ENCODE measurements at regions not wholly inside any gene's neighbourhood (a gene's known extent, or its start where the extent isn't known, plus 50 kb on each side); places are given as distances from the start of the nearest gene placed in this dataset.
"Not testable (repeated sequence)": the region's sequence is repeated elsewhere in the genome, so short reads cannot be mapped to it uniquely, and the experiment has no call there.

DNA sequence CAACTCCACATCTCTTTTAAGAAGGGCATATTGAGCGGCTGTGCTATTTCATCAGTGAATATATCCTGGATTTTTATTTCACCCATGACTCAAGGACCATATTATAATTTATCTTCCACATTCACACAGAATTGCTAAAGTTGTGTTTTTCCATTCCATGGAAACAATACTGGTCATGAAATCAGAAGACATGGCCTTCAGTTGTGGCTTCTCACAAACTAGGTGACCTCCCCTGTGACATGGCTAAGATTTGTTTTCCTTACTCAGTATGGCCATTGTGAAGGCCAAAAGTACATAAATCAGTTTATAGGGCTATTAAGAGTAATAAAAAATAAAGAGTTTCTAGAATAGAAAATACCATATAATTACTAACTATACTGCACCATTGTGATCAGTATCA lies 415.6 kb downstream of the OXSM start:
- no peaks in the 10 kb centered on the region for H3K9me3 ChIP-seq (ENCODE audit: control insufficient read depth in 2 of 3, low read length in 3 of 3)
- H3K27ac ChIP-seq (ENCODE audit: low read depth, low read length), result no peak overlapping the region
- Mint-ChIP-seq H3K9me3 (peaks cover 0 to 5% (median 0%) of the 10 kb centered on the region in 11 donors), H3K36me3 (no peaks in the 10 kb centered on the region), H3K27ac (no peak overlapping the region), H3K4me3 (no peak overlapping the region), H3K4me1 (no peaks in the 10 kb centered on the region), H3K27me3 (no peaks in the 10 kb centered on the region)
- no peaks in the 10 kb centered on the region for H3K27me3 ChIP-seq (ENCODE audit: control insufficient read depth in 2 of 2, insufficient read depth in 2 of 2, low read length in 2 of 2)
- ChIA-PET POLR2A (no interaction called here), CTCF (no interaction called here)
- H3K36me3 ChIP-seq (ENCODE audit: control insufficient read depth in 2 of 3, insufficient read depth in 3 of 3, low read length in 3 of 3), result no peaks in the 10 kb centered on the region
- H3K4me1 ChIP-seq (ENCODE audit: control insufficient read depth in 2 of 2, insufficient read depth in 2 of 2, low read length in 2 of 2), result no peaks in the 10 kb centered on the region
- intact Hi-C loops (cut with micrococcal nuclease), result no loop called here
- DNase-seq, result no peak
- ATAC-seq, result no peak
- H3K4me3 ChIP-seq (ENCODE audit: low read length), result no peak overlapping the region

DNA sequence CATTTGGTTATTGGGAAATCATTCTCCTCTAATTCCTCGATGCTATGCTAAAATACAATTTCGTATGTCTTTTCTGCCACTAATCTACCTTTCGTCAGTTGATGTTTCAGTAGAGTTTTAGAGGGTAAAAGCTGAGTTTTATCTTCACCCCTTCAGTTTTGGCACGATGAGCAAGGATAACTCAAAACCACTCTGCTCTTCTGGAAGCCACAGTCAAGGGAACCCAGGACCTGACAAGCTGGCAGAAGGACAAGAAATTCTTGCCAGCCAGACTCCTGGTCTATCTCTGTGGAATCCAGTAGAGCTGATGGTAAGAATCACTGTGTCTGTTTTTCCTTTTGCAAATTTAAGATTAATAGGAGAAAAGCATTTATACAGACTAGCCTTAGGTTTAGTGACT lies 414.4 kb upstream of the LRRC3B start:
- Mint-ChIP-seq H3K27ac (no peak overlapping the region), H3K4me3 (no peak overlapping the region), H3K4me1 (no peaks in the 10 kb centered on the region), H3K27me3 (no peaks in the 10 kb centered on the region), H3K9me3 (peaks cover 0 to 16% (median 6%) of the 10 kb centered on the region in 11 donors), H3K36me3 (no peaks in the 10 kb centered on the region)
- no peak for ATAC-seq
- POLR2A ChIA-PET, result no interaction called here
- Histone ChIP-seq H3K27me3 (ENCODE audit: control insufficient read depth in 2 of 2, insufficient read depth in 2 of 2, low read length in 2 of 2) (no peaks in the 10 kb centered on the region), H3K36me3 (ENCODE audit: control insufficient read depth in 2 of 3, insufficient read depth in 3 of 3, low read length in 3 of 3) (no peaks in the 10 kb centered on the region), H3K27ac (ENCODE audit: low read depth, low read length) (no peak overlapping the region), H3K9me3 (ENCODE audit: control insufficient read depth in 2 of 3, low read length in 3 of 3) (no peaks in the 10 kb centered on the region), H3K4me3 (ENCODE audit: low read length) (no peak overlapping the region), H3K4me1 (ENCODE audit: control insufficient read depth in 2 of 2, insufficient read depth in 2 of 2, low read length in 2 of 2) (no peaks in the 10 kb centered on the region)
- DNase-seq, result no peak
- CTCF ChIA-PET, result no interaction called here
- intact Hi-C loops (cut with micrococcal nuclease), result no loop called here

GRCh38 chr3:26229801-26230200 lies 392.8 kb upstream of the LRRC3B start:
- Mint-ChIP-seq H3K4me3 (no peak overlapping the region), H3K9me3 (peaks cover 0 to 13% (median 0%) of the 10 kb centered on the region in 11 donors), H3K4me1 (no peaks in the 10 kb centered on the region), H3K27me3 (no peaks in the 10 kb centered on the region), H3K27ac (no peak overlapping the region), H3K36me3 (no peaks in the 10 kb centered on the region)
- Histone ChIP-seq H3K4me3 (ENCODE audit: low read length) (no peak overlapping the region), H3K4me1 (ENCODE audit: control insufficient read depth in 2 of 2, insufficient read depth in 2 of 2, low read length in 2 of 2) (no peaks in the 10 kb centered on the region), H3K9me3 (ENCODE audit: control insufficient read depth in 2 of 3, low read length in 3 of 3) (no peaks in the 10 kb centered on the region), H3K27me3 (ENCODE audit: control insufficient read depth in 2 of 2, insufficient read depth in 2 of 2, low read length in 2 of 2) (no peaks in the 10 kb centered on the region), H3K36me3 (ENCODE audit: control insufficient read depth in 2 of 3, insufficient read depth in 3 of 3, low read length in 3 of 3) (no peaks in the 10 kb centered on the region), H3K27ac (ENCODE audit: low read depth, low read length) (no peak overlapping the region)
- DNase-seq (no peak), ATAC-seq (no peak)
- intact Hi-C loops (cut with micrococcal nuclease), result no loop called here
- POLR2A ChIA-PET, result no interaction called here
- CTCF ChIA-PET, result no interaction called here

GRCh38 chr3:26233374-26233773 lies 389.2 kb upstream of the LRRC3B start:
- Mint-ChIP-seq H3K4me1 (no peaks in the 10 kb centered on the region), H3K27me3 (no peaks in the 10 kb centered on the region), H3K36me3 (no peaks in the 10 kb centered on the region), H3K4me3 (no peak overlapping the region), H3K9me3 (peaks cover 0 to 11% (median 2%) of the 10 kb centered on the region in 11 donors), H3K27ac (no peak overlapping the region)
- no peaks in the 10 kb centered on the region for H3K9me3 ChIP-seq (ENCODE audit: control insufficient read depth in 2 of 3, low read length in 3 of 3)
- ATAC-seq (no peak), DNase-seq (no peak)
- no peak overlapping the region for H3K27ac ChIP-seq (ENCODE audit: low read depth, low read length)
- no peaks in the 10 kb centered on the region for H3K4me1 ChIP-seq (ENCODE audit: control insufficient read depth in 2 of 2, insufficient read depth in 2 of 2, low read length in 2 of 2)
- no peaks in the 10 kb centered on the region for H3K36me3 ChIP-seq (ENCODE audit: control insufficient read depth in 2 of 3, insufficient read depth in 3 of 3, low read length in 3 of 3)
- ChIA-PET POLR2A (no interaction called here), CTCF (no interaction called here)
- H3K4me3 ChIP-seq (ENCODE audit: low read length), result no peak overlapping the region
- intact Hi-C loops (cut with micrococcal nuclease), result no loop called here
- no peaks in the 10 kb centered on the region for H3K27me3 ChIP-seq (ENCODE audit: control insufficient read depth in 2 of 2, insufficient read depth in 2 of 2, low read length in 2 of 2)

GRCh38 chr3:26236531-26236930 lies 386.0 kb upstream of the LRRC3B start:
- no peak overlapping the region for H3K27ac Mint-ChIP-seq
- H3K36me3 Mint-ChIP-seq, result no peaks in the 10 kb centered on the region
- DNase-seq (no peak), ATAC-seq (no peak)
- Histone ChIP-seq H3K4me3 (ENCODE audit: low read length) (no peak overlapping the region), H3K36me3 (ENCODE audit: control insufficient read depth in 2 of 3, insufficient read depth in 3 of 3, low read length in 3 of 3) (no peaks in the 10 kb centered on the region), H3K27ac (ENCODE audit: low read depth, low read length) (no peak overlapping the region), H3K27me3 (ENCODE audit: control insufficient read depth in 2 of 2, insufficient read depth in 2 of 2, low read length in 2 of 2) (no peaks in the 10 kb centered on the region), H3K4me1 (ENCODE audit: control insufficient read depth in 2 of 2, insufficient read depth in 2 of 2, low read length in 2 of 2) (no peaks in the 10 kb centered on the region), H3K9me3 (ENCODE audit: control insufficient read depth in 2 of 3, low read length in 3 of 3) (no peaks in the 10 kb centered on the region)
- peaks cover 0 to 11% (median 4%) of the 10 kb centered on the region in 11 donors for H3K9me3 Mint-ChIP-seq
- CTCF ChIA-PET, result no interaction called here
- POLR2A ChIA-PET, result no interaction called here
- H3K4me3 Mint-ChIP-seq, result no peak overlapping the region
- intact Hi-C loops (cut with micrococcal nuclease), result no loop called here
- H3K4me1 Mint-ChIP-seq, result no peaks in the 10 kb centered on the region
- H3K27me3 Mint-ChIP-seq, result no peaks in the 10 kb centered on the region

GRCh38 chr3:26237036-26237682 lies 385.4 kb upstream of the LRRC3B start:
- Mint-ChIP-seq H3K4me3 (no peak overlapping the region), H3K27me3 (no peaks in the 10 kb centered on the region), H3K9me3 (peaks cover 0 to 11% (median 5%) of the 10 kb centered on the region in 11 donors), H3K36me3 (no peaks in the 10 kb centered on the region), H3K27ac (no peak overlapping the region), H3K4me1 (no peaks in the 10 kb centered on the region)
- Histone ChIP-seq H3K36me3 (ENCODE audit: control insufficient read depth in 2 of 3, insufficient read depth in 3 of 3, low read length in 3 of 3) (no peaks in the 10 kb centered on the region), H3K4me1 (ENCODE audit: control insufficient read depth in 2 of 2, insufficient read depth in 2 of 2, low read length in 2 of 2) (no peaks in the 10 kb centered on the region), H3K9me3 (ENCODE audit: control insufficient read depth in 2 of 3, low read length in 3 of 3) (no peaks in the 10 kb centered on the region), H3K27me3 (ENCODE audit: control insufficient read depth in 2 of 2, insufficient read depth in 2 of 2, low read length in 2 of 2) (no peaks in the 10 kb centered on the region), H3K4me3 (ENCODE audit: low read length) (no peak overlapping the region), H3K27ac (ENCODE audit: low read depth, low read length) (no peak overlapping the region)
- ATAC-seq (no peak), DNase-seq (no peak)
- CTCF ChIA-PET, result no interaction called here
- POLR2A ChIA-PET, result no interaction called here
- intact Hi-C loops (cut with micrococcal nuclease), result no loop called here

- H3K4me3 ChIP-seq (ENCODE audit: low read length); H3K4me1 Mint-ChIP-seq; H3K27ac Mint-ChIP-seq; CTCF ChIA-PET; H3K27me3 Mint-ChIP-seq; DNase-seq; H3K27ac ChIP-seq (ENCODE audit: low read depth, low read length); H3K27me3 ChIP-seq (ENCODE audit: control insufficient read depth in 2 of 2, insufficient read depth in 2 of 2, low read length in 2 of 2); H3K36me3 Mint-ChIP-seq; H3K9me3 ChIP-seq (ENCODE audit: control insufficient read depth in 2 of 3, low read length in 3 of 3); H3K36me3 ChIP-seq (ENCODE audit: control insufficient read depth in 2 of 3, insufficient read depth in 3 of 3, low read length in 3 of 3); ATAC-seq; H3K4me1 ChIP-seq (ENCODE audit: control insufficient read depth in 2 of 2, insufficient read depth in 2 of 2, low read length in 2 of 2); POLR2A ChIA-PET; H3K4me3 Mint-ChIP-seq; intact Hi-C loops (cut with micrococcal nuclease): not testable (repeated sequence)
- H3K9me3 Mint-ChIP-seq, result peaks cover 0 to 12% (median 6%) of the 10 kb centered on the region in 11 donors
Observed at GRCh38 chr3:26244586-26244985, 378.0 kb upstream of the LRRC3B start.
